ENCODE measurements at regions not wholly inside any gene's neighbourhood (a gene's known extent, or its start where the extent isn't known, plus 50 kb on each side); places are given as distances from the start of the nearest gene placed in this dataset.
A peak's percentile ranks its signal among the peaks of the same experiment; 100 is the strongest.
"Not testable (repeated sequence)": the region's sequence is repeated elsewhere in the genome, so short reads cannot be mapped to it uniquely, and the experiment has no call there.

GRCh38 chr11:29163231-29163630, 853.6 kb downstream of the KCNA4 start:
- CTCF ChIA-PET = interaction anchor here (0.7 kb wide), 1 partner anchor 1041 kb away, joined by 3 read pairs; no protein-coding TSS in a partner anchor
- no peak for TF ChIP-seq CTCF (IDR thresholded peaks at IDR 0.05; ENCODE audit: insufficient read depth, low read depth, low read length)
- DNase-seq (ENCODE audit: low read depth) = no peak
- Histone ChIP-seq H3K36me3 (ENCODE audit: control insufficient read depth, insufficient read depth, low read length) (no peaks in the 10 kb centered on the region), H3K4me3 (ENCODE audit: low read depth, low read length) (no peak overlapping the region), H3K27me3 (ENCODE audit: control insufficient read depth, insufficient read depth, low read length) (no peaks in the 10 kb centered on the region)
- POLR2A ChIA-PET = no interaction called here

GRCh38 chr11:29162491-29162890, 854.3 kb downstream of the KCNA4 start:
- POLR2A ChIA-PET = no interaction called here

DNA sequence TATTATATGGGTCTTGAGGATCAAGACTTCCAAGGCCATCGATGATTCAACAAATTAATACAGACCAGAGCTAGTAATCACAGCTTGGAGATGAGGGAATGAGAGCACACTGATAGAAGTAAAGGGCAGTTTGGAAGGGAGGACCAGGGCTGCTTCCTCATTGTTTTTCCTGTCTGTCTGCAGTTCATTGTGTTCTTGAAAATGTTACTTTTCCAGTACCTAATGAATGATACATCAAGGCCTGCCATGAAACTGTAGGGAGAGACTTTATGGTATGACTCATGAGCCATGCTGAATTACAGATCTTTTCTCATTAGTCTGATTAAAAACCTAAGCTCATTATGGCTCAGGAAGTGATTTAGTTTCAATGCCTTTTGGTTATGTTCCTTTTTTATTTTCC, 855.6 kb downstream of the KCNA4 start:
- no peaks in the 10 kb centered on the region for H3K36me3 ChIP-seq (ENCODE audit: control insufficient read depth, insufficient read depth, low read length)
- no peak for DNase-seq (ENCODE audit: low read depth)
- H3K27me3 ChIP-seq (ENCODE audit: control insufficient read depth, insufficient read depth, low read length) = no peaks in the 10 kb centered on the region
- no peak for TF ChIP-seq CTCF (IDR thresholded peaks at IDR 0.05; ENCODE audit: insufficient read depth, low read depth, low read length)
- H3K4me3 ChIP-seq (ENCODE audit: low read depth, low read length) = no peak overlapping the region
- ChIA-PET CTCF (interaction anchor here (3.1 kb wide), 1 partner anchor 167 kb away, joined by 17 read pairs; no protein-coding TSS in a partner anchor), POLR2A (interaction anchor here (0.5 kb wide), 1 partner anchor 153 kb away, joined by 3 read pairs; no protein-coding TSS in a partner anchor)

More at GRCh38 chr11:29162491-29162890, 854.3 kb downstream of the KCNA4 start:
- H3K4me3 ChIP-seq (ENCODE audit: low read depth, low read length) = no peak overlapping the region
- no peaks in the 10 kb centered on the region for H3K36me3 ChIP-seq (ENCODE audit: control insufficient read depth, insufficient read depth, low read length)
- TF ChIP-seq CTCF (IDR thresholded peaks at IDR 0.05; ENCODE audit: insufficient read depth, low read depth, low read length) = no peak
- no peak for DNase-seq (ENCODE audit: low read depth)
- no peaks in the 10 kb centered on the region for H3K27me3 ChIP-seq (ENCODE audit: control insufficient read depth, insufficient read depth, low read length)
- CTCF ChIA-PET = interaction anchor here (0.7 kb wide), 1 partner anchor 1040 kb away, joined by 3 read pairs; no protein-coding TSS in a partner anchor

- no peak overlapping the region for H3K4me3 ChIP-seq (ENCODE audit: low read depth, low read length)
- H3K36me3 ChIP-seq (ENCODE audit: control insufficient read depth, insufficient read depth, low read length) = no peaks in the 10 kb centered on the region
- CTCF ChIA-PET = interaction anchor here (0.6 to 3.1 kb wide), 24 partner anchors 9 to 1461 kb away, joined by 3 to 17 read pairs (median 4); no protein-coding TSS in a partner anchor
- no peak for DNase-seq (ENCODE audit: low read depth)
- no peaks in the 10 kb centered on the region for H3K27me3 ChIP-seq (ENCODE audit: control insufficient read depth, insufficient read depth, low read length)
- TF ChIP-seq CTCF (IDR thresholded peaks at IDR 0.05; ENCODE audit: insufficient read depth, low read depth, low read length) = peak; percentile 75
- POLR2A ChIA-PET = interaction anchor here (0.7 kb wide), 1 partner anchor 158 kb away, joined by 4 read pairs; no protein-coding TSS in a partner anchor
These were observed 857.0 kb downstream of the KCNA4 start for GRCh38 chr11:29159552-29160465.

GRCh38 chr11:29153078-29153477, 863.8 kb downstream of the KCNA4 start:
- no peak overlapping the region for H3K4me3 ChIP-seq (ENCODE audit: low read depth, low read length)
- no peaks in the 10 kb centered on the region for H3K27me3 ChIP-seq (ENCODE audit: control insufficient read depth, insufficient read depth, low read length)
- ChIA-PET POLR2A (no interaction called here), CTCF (interaction anchor here (0.7 kb wide), 1 partner anchor 191 kb away, joined by 3 read pairs; no protein-coding TSS in a partner anchor)
- no peaks in the 10 kb centered on the region for H3K36me3 ChIP-seq (ENCODE audit: control insufficient read depth, insufficient read depth, low read length)
- TF ChIP-seq CTCF (IDR thresholded peaks at IDR 0.05; ENCODE audit: insufficient read depth, low read depth, low read length) = no peak
- DNase-seq (ENCODE audit: low read depth) = no peak

DNA sequence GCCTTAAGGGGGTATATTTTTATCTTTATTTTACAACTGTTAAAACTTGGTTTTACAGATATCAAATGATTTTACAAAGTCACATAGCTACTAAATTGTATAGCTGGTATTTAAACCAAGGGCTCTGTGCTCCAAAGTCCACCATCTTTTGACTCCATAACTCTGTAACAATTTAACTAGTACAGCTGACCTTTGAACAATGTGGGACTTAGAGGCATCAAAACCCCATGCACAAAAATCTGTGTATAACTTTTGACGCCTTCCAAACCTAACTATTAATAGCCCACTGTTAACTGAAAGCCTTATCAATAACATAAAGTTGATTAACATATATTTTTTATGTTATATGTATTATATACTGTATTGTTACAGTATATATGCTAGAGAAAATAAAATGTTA, 874.3 kb downstream of the KCNA4 start:
- POLR2A ChIA-PET; H3K4me3 ChIP-seq (ENCODE audit: low read depth, low read length); H3K36me3 ChIP-seq (ENCODE audit: control insufficient read depth, insufficient read depth, low read length); H3K27me3 ChIP-seq (ENCODE audit: control insufficient read depth, insufficient read depth, low read length); DNase-seq (ENCODE audit: low read depth); CTCF ChIA-PET: not testable (repeated sequence)
